GM12878 (cell line): ENCODE measurements at regions not wholly inside any gene's neighbourhood (a gene's known extent, or its start where the extent isn't known, plus 50 kb on each side); places are given as distances from the start of the nearest gene placed in this dataset.

Source experiments
- ATAC-seq: fragments of 200-7000 bp; cut with Tn5 transposase; 3 replicates; pipeline ENCODE4 v1.9.1; 2020; ENCODE audit warnings: mild to moderate bottlenecking, moderate library complexity
- BruUV-seq: library from RNA; stranded (reverse); fragments of 400-500 nt; replicated peaks from 2 replicates; lab custom pipeline; 2021; lab: Mats Ljungman, UMichigan
- CTCF ChIA-PET: fragments of 300-600 bp; sonication (Branson Sonifier 250); formaldehyde crosslinking; extraction: SDS; loops from one replicate; lab custom pipeline; 2021; ENCODE audit warnings: inconsistent platforms; lab: Yijun Ruan, JAX
- POLR2A ChIA-PET: fragments of 350-600 bp; formaldehyde crosslinking; extraction: SDS; loops from one replicate; lab custom pipeline; 2021; ENCODE audit warnings: inconsistent platforms; lab: Charles Lee
- RAD21 ChIA-PET: fragments of 300-600 bp; sonication (Branson Sonifier 250); formaldehyde crosslinking; loops from one replicate; lab custom pipeline; 2023; ENCODE audit warnings: antibody characterized with exemption; ENCODE audit not compliant: unreplicated experiment; lab: Charles Lee
- SMC1A ChIA-PET: fragments of 300-600 bp; sonication (Branson Sonifier 250); formaldehyde crosslinking; loops from one replicate; lab custom pipeline; 2023; ENCODE audit not compliant: unreplicated experiment, uncharacterized antibody; lab: Charles Lee
- DNase-seq: peaks from one replicate; pipeline ENCODE4 v3.0.0-alpha.2; 2011; ENCODE audit warnings: low read depth, low spot score
- FAIRE-seq: peaks from 3 replicates; lab custom pipeline; 2011; peaks lifted over from hg19 to GRCh38; lab: Jason Lieb, UNC
- H2AFZ ChIP-seq: 2 replicates; pipeline ENCODE4 v1.6.0; 2011; ENCODE audit warnings: low read depth, low read length, control low read depth; ENCODE audit not compliant: control insufficient read depth
- H3K27ac ChIP-seq: 2 replicates; pipeline ENCODE4 v1.5.1; 2011; ENCODE audit warnings: control low read depth; ENCODE audit not compliant: control insufficient read depth, insufficient read depth
- H3K27me3 ChIP-seq, 2 experiments: replicated peaks in 1 of 2; 2 replicates each; pipeline versions ENCODE4 v1.6.0 to v1.6.1; 2011; ENCODE audit warnings: low read length in 1 of 2; ENCODE audit not compliant: control insufficient read depth in 2 of 2, insufficient read depth in 2 of 2
- H3K36me3 ChIP-seq, 2 experiments: 2 replicates each; pipeline ENCODE4 v1.5.1; 2011; ENCODE audit warnings: low read length in 1 of 2; ENCODE audit not compliant: control insufficient read depth in 2 of 2, insufficient read depth in 2 of 2
- H3K4me1 ChIP-seq: 2 replicates; pipeline ENCODE4 v1.6.1; 2011; ENCODE audit warnings: mild to moderate bottlenecking, low read length, moderate library complexity, mixed read lengths; ENCODE audit not compliant: control insufficient read depth, insufficient read depth
- H3K4me2 ChIP-seq: 2 replicates; pipeline ENCODE4 v1.6.0; 2011; ENCODE audit warnings: control low read depth; ENCODE audit not compliant: control insufficient read depth, insufficient read depth
- H3K4me3 ChIP-seq: fragments of 200-600 bp; sonication (generic); 2 replicates; pipeline ENCODE4 v1.5.1; 2016
- H3K79me2 ChIP-seq: 2 replicates; pipeline ENCODE4 v1.6.0; 2011; ENCODE audit warnings: low read length; ENCODE audit not compliant: control insufficient read depth, insufficient read depth
- H3K9ac ChIP-seq: 2 replicates; pipeline ENCODE4 v1.8.0; 2011; ENCODE audit warnings: low read length, control low read depth, mixed read lengths; ENCODE audit not compliant: control insufficient read depth, insufficient read depth
- H3K9me3 ChIP-seq: replicated peaks from 3 replicates; pipeline ENCODE4 v1.5.1; 2011; ENCODE audit warnings: mild to moderate bottlenecking, low read length; ENCODE audit not compliant: control insufficient read depth, insufficient read depth
- H4K20me1 ChIP-seq: 2 replicates; pipeline ENCODE4 v1.6.0; 2011; ENCODE audit not compliant: control insufficient read depth, insufficient read depth
- ASH2L ChIP-seq: fragments of 300-600, 200-600 bp; sonication (generic); IDR thresholded peaks from 2 replicates; pipeline ENCODE4 v1.6.1; 2017; ENCODE audit warnings: low read depth, mild to moderate bottlenecking, borderline replicate concordance
- CHD2 ChIP-seq: IDR thresholded peaks from 2 replicates; pipeline ENCODE4 v1.6.1; 2011; ENCODE audit warnings: low read depth, low read length, improper control_type of control experiment, borderline replicate concordance
- CREM ChIP-seq: IDR thresholded peaks from 2 replicates; pipeline ENCODE4 v1.6.1; 2014; ENCODE audit warnings: antibody characterized with exemption, low read depth
- FOXM1 ChIP-seq: IDR thresholded peaks from 2 replicates; pipeline ENCODE4 v1.6.1; 2012; ENCODE audit warnings: low read depth, mild to moderate bottlenecking, inconsistent platforms, low read length, moderate library complexity
- HSF1 ChIP-seq: fragments of 150-350 bp; IDR thresholded peaks from 2 replicates; pipeline ENCODE4 v1.6.1; 2014; ENCODE audit warnings: mild to moderate bottlenecking, low read depth, low read length
- MEF2B ChIP-seq: fragments of 450-650 bp; IDR thresholded peaks from 2 replicates; pipeline ENCODE4 v1.6.1; 2018; ENCODE audit warnings: mild to moderate bottlenecking, moderate library complexity; ENCODE audit not compliant: partially characterized antibody, poor library complexity, severe bottlenecking
- MLLT1 ChIP-seq: fragments of 450-650 bp; IDR thresholded peaks from 2 replicates; pipeline ENCODE4 v1.6.1; 2016; ENCODE audit warnings: mild to moderate bottlenecking
- NFYB ChIP-seq: IDR thresholded peaks from 2 replicates; pipeline ENCODE4 v1.6.1; 2011; ENCODE audit warnings: low read depth, mild to moderate bottlenecking, low read length, improper control_type of control experiment, moderate library complexity; ENCODE audit not compliant: insufficient read depth
- RB1 ChIP-seq: fragments of 450-650 bp; formaldehyde crosslinking; IDR thresholded peaks from 2 replicates; pipeline ENCODE4 v1.6.1; 2017; ENCODE audit warnings: mild to moderate bottlenecking, borderline replicate concordance
- SIX5 ChIP-seq: IDR thresholded peaks from 2 replicates; pipeline ENCODE4 v1.6.1; 2011; ENCODE audit warnings: mild to moderate bottlenecking, low read depth, low read length, moderate library complexity; ENCODE audit not compliant: severe bottlenecking
- ZBTB4 ChIP-seq: fragments of 450-650 bp; formaldehyde crosslinking; IDR thresholded peaks from 2 replicates; pipeline ENCODE4 v1.4.0; 2022; ENCODE audit warnings: mild to moderate bottlenecking, moderate library complexity
- ZNF207 ChIP-seq: fragments of 450-650 bp; IDR thresholded peaks from 2 replicates; pipeline ENCODE4 v1.6.1; 2014; ENCODE audit warnings: antibody characterized with exemption, mild to moderate bottlenecking, borderline replicate concordance
- ZNF274 ChIP-seq: IDR thresholded peaks from one replicate; pipeline ENCODE4 v1.8.0; 2011; ENCODE audit not compliant: insufficient read length, insufficient read depth
- ZNF622 ChIP-seq: fragments of 450-650 bp; IDR thresholded peaks from 2 replicates; pipeline ENCODE4 v1.6.1; 2017; ENCODE audit warnings: mild to moderate bottlenecking, inconsistent platforms
- WGBS: methylation state at CpG from one replicate; pipeline ENCODE4 v1.1.6; 2016; ENCODE audit warnings: low lambda C conversion rate; ENCODE audit not compliant: insufficient replicate concordance, insufficient coverage; ENCODE audit errors: missing lambda C conversion rate; 5-methylcytosine and 5-hydroxymethylcytosine counted together
- in situ Hi-C: fragments of 300-500 bp; cut with MboI; formaldehyde crosslinking; loops from 9 replicates; pipeline ENCODE4 v1.14.3; 2018; ENCODE audit warnings: mixed read lengths
- intact Hi-C: fragments of 100-400 bp; cut with micrococcal nuclease; formaldehyde crosslinking; loops from one replicate; pipeline ENCODE4 v1.14.2; 2022; ENCODE audit not compliant: unreplicated experiment
- TF ChIP-seq, protein P1 (sequence below): IDR thresholded peaks from 2 replicates; pipeline ENCODE4 v1.6.1; 2012; ENCODE audit warnings: low read depth, low read length, improper control_type of control experiment
- TF ChIP-seq, protein P2 (sequence below): IDR thresholded peaks from 2 replicates; pipeline ENCODE4 v1.6.1; 2011; ENCODE audit warnings: low read depth, low read length, improper control_type of control experiment, borderline replicate concordance

DNA sequence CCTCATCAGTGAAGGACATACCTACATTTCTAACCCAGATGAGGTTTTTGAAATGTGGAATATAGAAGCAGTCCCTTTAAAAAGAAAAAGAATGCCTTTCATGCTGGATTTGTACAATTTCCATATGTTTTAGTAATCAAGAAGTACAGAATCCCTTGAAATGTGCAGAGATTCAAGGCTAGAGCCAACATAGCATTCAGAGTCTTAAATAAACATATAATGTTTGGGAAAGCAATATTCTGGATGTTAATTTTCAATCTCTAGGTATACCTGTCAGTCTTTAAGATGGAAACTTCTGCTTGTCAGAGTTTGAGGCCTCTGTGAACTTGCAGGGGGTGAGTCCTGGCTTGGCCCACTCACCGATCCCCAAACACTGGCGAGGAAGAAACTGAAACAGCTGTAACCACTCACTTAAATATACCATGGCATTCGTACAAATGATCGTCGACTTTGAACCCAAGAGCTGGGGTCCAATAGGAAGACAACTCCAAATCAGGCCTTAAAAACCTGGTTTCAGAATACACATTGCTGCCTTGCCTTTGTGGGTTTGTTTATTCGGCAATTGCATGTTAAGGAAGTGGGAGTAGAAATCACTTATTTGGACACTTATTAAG is 132.8 kb upstream of the NCK2 start:
- CTCF ChIA-PET: no interaction called here
- TF ChIP-seq HSF1 (no peak), MEF2B (no peak), CHD2 (no peak), ZNF622 (no peak), ZBTB4 (no peak), ZNF207 (no peak), SIX5 (no peak), ASH2L (no peak), CREM (no peak), ZNF274 (no peak), NFYB (no peak), FOXM1 (no peak), RB1 (no peak), MLLT1 (no peak)
- TF ChIP-seq, protein P1, sequence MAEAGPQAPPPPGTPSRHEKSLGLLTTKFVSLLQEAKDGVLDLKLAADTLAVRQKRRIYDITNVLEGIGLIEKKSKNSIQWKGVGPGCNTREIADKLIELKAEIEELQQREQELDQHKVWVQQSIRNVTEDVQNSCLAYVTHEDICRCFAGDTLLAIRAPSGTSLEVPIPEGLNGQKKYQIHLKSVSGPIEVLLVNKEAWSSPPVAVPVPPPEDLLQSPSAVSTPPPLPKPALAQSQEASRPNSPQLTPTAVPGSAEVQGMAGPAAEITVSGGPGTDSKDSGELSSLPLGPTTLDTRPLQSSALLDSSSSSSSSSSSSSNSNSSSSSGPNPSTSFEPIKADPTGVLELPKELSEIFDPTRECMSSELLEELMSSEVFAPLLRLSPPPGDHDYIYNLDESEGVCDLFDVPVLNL: no peak
- TF ChIP-seq, protein P2, sequence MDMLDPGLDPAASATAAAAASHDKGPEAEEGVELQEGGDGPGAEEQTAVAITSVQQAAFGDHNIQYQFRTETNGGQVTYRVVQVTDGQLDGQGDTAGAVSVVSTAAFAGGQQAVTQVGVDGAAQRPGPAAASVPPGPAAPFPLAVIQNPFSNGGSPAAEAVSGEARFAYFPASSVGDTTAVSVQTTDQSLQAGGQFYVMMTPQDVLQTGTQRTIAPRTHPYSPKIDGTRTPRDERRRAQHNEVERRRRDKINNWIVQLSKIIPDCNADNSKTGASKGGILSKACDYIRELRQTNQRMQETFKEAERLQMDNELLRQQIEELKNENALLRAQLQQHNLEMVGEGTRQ: no peak

More for the DNA sequence above, 132.8 kb upstream of the NCK2 start:
- ATAC-seq (no peak), FAIRE-seq (no peak), DNase-seq (no peak)
- H3K4me3 ChIP-seq: no peak overlapping the region; the same call in 1 of the 2 replicates
- BruUV-seq: no TSS peak
- H3K9ac ChIP-seq: no peak overlapping the region
- no peaks in the 10 kb centered on the region for H3K79me2 ChIP-seq
- H3K27ac ChIP-seq: no peak overlapping the region
- H4K20me1 ChIP-seq: no peaks in the 10 kb centered on the region
- no peak overlapping the region for H2AFZ ChIP-seq
- POLR2A ChIA-PET: no interaction called here
- H3K27me3 ChIP-seq: no peaks in the 10 kb centered on the region; a peak in 1 of 4 replicates
- H3K4me1 ChIP-seq: no peaks in the 10 kb centered on the region
- in situ Hi-C loops: no loop called here
- intact Hi-C loops: no loop called here
- SMC1A ChIA-PET: no interaction called here
- H3K9me3 ChIP-seq: no peaks in the 10 kb centered on the region
- H3K4me2 ChIP-seq: no peak overlapping the region
- WGBS: 87% methylated on average over 6 of the region's 6 CpGs
- RAD21 ChIA-PET: no interaction called here
- no peaks in the 10 kb centered on the region for H3K36me3 ChIP-seq
